Upper lobe of right lung (tissue), 1 donor: ENCODE measurements at regions not wholly inside any gene's neighbourhood (a gene's known extent, or its start where the extent isn't known, plus 50 kb on each side); places are given as distances from the start of the nearest gene placed in this dataset.
"Not testable (repeated sequence)": the region's sequence is repeated elsewhere in the genome, so short reads cannot be mapped to it uniquely, and the experiment has no call there.

Experiments used
- ATAC-seq: fragments of 200-7000 bp; cut with Tn5 transposase; one replicate; pipeline ENCODE4 v1.9.1; 2020; ENCODE audit warnings: mild to moderate bottlenecking, moderate library complexity
- DNase-seq: peaks from one replicate; pipeline ENCODE4 v3.0.0-alpha.2; 2020
- H3K27ac ChIP-seq: fragments of 200-600 bp; one replicate; pipeline ENCODE4 v1.8.0; 2022
- H3K27me3 ChIP-seq: fragments of 200-600 bp; one replicate; pipeline ENCODE4 v1.8.0; 2022; ENCODE audit warnings: mild to moderate bottlenecking
- H3K36me3 ChIP-seq: fragments of 200-600 bp; one replicate; pipeline ENCODE4 v1.8.0; 2022
- H3K4me1 ChIP-seq: fragments of 200-600 bp; one replicate; pipeline ENCODE4 v1.8.0; 2022
- H3K4me3 ChIP-seq: fragments of 200-600 bp; one replicate; pipeline ENCODE4 v1.8.0; 2022; ENCODE audit warnings: mild to moderate bottlenecking
- H3K9me3 ChIP-seq: fragments of 200-600 bp; one replicate; pipeline ENCODE4 v1.8.0; 2022
- CTCF ChIP-seq: fragments of 200-600 bp; IDR thresholded peaks from one replicate; pipeline ENCODE4 v1.8.0; 2022; ENCODE audit warnings: antibody characterized with exemption
- intact Hi-C: fragments of 100-400 bp; cut with DNase I; formaldehyde crosslinking; loops from one replicate; pipeline ENCODE4 v1.11.0; 2022
- donor health status: DM: no; HTN: yes; CAD: no; lungs with severe emphysema.

GRCh38 chr10:33015761-33016547 lies 57.9 kb upstream of the ITGB1 start:
- no peaks in the 10 kb centered on the region for H3K9me3 ChIP-seq
- intact Hi-C loops = no loop called here
- H3K36me3 ChIP-seq = no peaks in the 10 kb centered on the region
- H3K4me3 ChIP-seq = no peak overlapping the region
- no peak overlapping the region for H3K27ac ChIP-seq
- DNase-seq (no peak), ATAC-seq (peak; percentile 32)
- H3K4me1 ChIP-seq = no peaks in the 10 kb centered on the region
- TF ChIP-seq CTCF = no peak
- H3K27me3 ChIP-seq = no peaks in the 10 kb centered on the region

- H3K9me3 ChIP-seq, intact Hi-C loops, DNase-seq, H3K27ac ChIP-seq, ATAC-seq, H3K4me3 ChIP-seq, H3K4me1 ChIP-seq, H3K36me3 ChIP-seq, H3K27me3 ChIP-seq: not testable (repeated sequence)
These were observed 55.3 kb upstream of the ITGB1 start for GRCh38 chr10:33013331-33013730.

- no peak for ATAC-seq
- Histone ChIP-seq H3K4me3 (no peak overlapping the region), H3K27me3 (no peaks in the 10 kb centered on the region), H3K27ac (no peak overlapping the region), H3K4me1 (peaks cover 9% of the 10 kb centered on the region), H3K36me3 (no peaks in the 10 kb centered on the region), H3K9me3 (no peaks in the 10 kb centered on the region)
- no peak for DNase-seq
- TF ChIP-seq CTCF = no peak
- intact Hi-C loops = no loop called here
These were observed 54.3 kb upstream of the ITGB1 start for GRCh38 chr10:33012306-33012705.

GRCh38 chr10:33010132-33011037 lies 52.4 kb upstream of the ITGB1 start:
- ATAC-seq (peak; percentile 71), DNase-seq (no peak)
- Histone ChIP-seq H3K27me3 (no peaks in the 10 kb centered on the region), H3K4me3 (no peak overlapping the region), H3K27ac (no peak overlapping the region), H3K36me3 (no peaks in the 10 kb centered on the region), H3K9me3 (no peaks in the 10 kb centered on the region), H3K4me1 (peaks cover 15% of the 10 kb centered on the region)
- intact Hi-C loops = no loop called here
- peak; percentile 44 for TF ChIP-seq CTCF

- intact Hi-C loops = loop anchor here (5.0 kb wide), 1 partner anchor 212 kb away; no protein-coding TSS in a partner anchor
- Histone ChIP-seq H3K4me3 (no peak overlapping the region), H3K27me3 (no peaks in the 10 kb centered on the region), H3K27ac (no peak overlapping the region), H3K36me3 (no peaks in the 10 kb centered on the region), H3K4me1 (peaks cover 21% of the 10 kb centered on the region), H3K9me3 (no peaks in the 10 kb centered on the region)
- DNase-seq (no peak), ATAC-seq (no peak)
- no peak for TF ChIP-seq CTCF
These were observed 51.5 kb upstream of the ITGB1 start for GRCh38 chr10:33009244-33010131.
